GM23338 (cell line): ENCODE measurements at regions not wholly inside any gene's neighbourhood (a gene's known extent, or its start where the extent isn't known, plus 50 kb on each side); places are given as distances from the start of the nearest gene placed in this dataset.
A peak's percentile ranks its signal among the peaks of the same experiment; 100 is the strongest.

Experiments used
- ATAC-seq: fragments of 200-7000 bp; cut with Tn5 transposase; 3 replicates; pipeline ENCODE4 v1.9.1; 2020
- DNase-seq: peaks from one replicate; pipeline ENCODE4 v3.0.0-alpha.2; 2015; ENCODE audit warnings: low spot score
- H2AFZ ChIP-seq: fragments of 200-600 bp; sonication (generic); 2 replicates; pipeline ENCODE4 v1.8.0; 2016; ENCODE audit warnings: antibody characterized with exemption, mild to moderate bottlenecking, moderate library complexity
- H3F3A ChIP-seq: fragments of 200-600 bp; sonication (generic); replicated peaks from 2 replicates; pipeline ENCODE4 v1.8.0; 2017; ENCODE audit warnings: antibody characterized with exemption, mixed run types, low read depth
- H3K27ac ChIP-seq: fragments of 200-600 bp; sonication (generic); 2 replicates; pipeline ENCODE4 v1.6.1; 2016; ENCODE audit warnings: low read depth
- H3K27me3 ChIP-seq: fragments of 200-600 bp; sonication (generic); 2 replicates; pipeline ENCODE4 v1.8.0; 2016; ENCODE audit warnings: mild to moderate bottlenecking, mixed run types, moderate library complexity; ENCODE audit not compliant: insufficient read depth
- H3K36me3 ChIP-seq: fragments of 200-600 bp; sonication (generic); 2 replicates; pipeline ENCODE4 v1.8.0; 2016; ENCODE audit warnings: mild to moderate bottlenecking; ENCODE audit not compliant: insufficient read depth
- H3K4me1 ChIP-seq: fragments of 200-600 bp; sonication (generic); 2 replicates; pipeline ENCODE4 v1.8.0; 2016; ENCODE audit warnings: mild to moderate bottlenecking, moderate library complexity; ENCODE audit not compliant: insufficient read depth
- H3K4me2 ChIP-seq: fragments of 200-600 bp; sonication (generic); 2 replicates; pipeline ENCODE4 v1.7.1; 2017; ENCODE audit warnings: mixed run types
- H3K4me3 ChIP-seq: fragments of 200-600 bp; sonication (generic); 2 replicates; pipeline ENCODE4 v1.6.1; 2016; ENCODE audit warnings: mixed run types
- H3K79me2 ChIP-seq: fragments of 200-600 bp; sonication (generic); replicated peaks from 2 replicates; pipeline ENCODE4 v1.8.0; 2017; ENCODE audit warnings: mild to moderate bottlenecking; ENCODE audit not compliant: insufficient read depth
- H3K9me2 ChIP-seq: fragments of 200-600 bp; sonication (generic); 2 replicates; pipeline ENCODE4 v1.8.0; 2017; ENCODE audit not compliant: insufficient read depth
- H4K20me1 ChIP-seq: fragments of 200-600 bp; sonication (generic); replicated peaks from 2 replicates; pipeline ENCODE4 v1.8.0; 2017; ENCODE audit warnings: mild to moderate bottlenecking; ENCODE audit not compliant: insufficient read depth
- H3K27ac Mint-ChIP-seq: 2 replicates; pipeline ENCODE4 v1.8.0; 2020; ENCODE audit warnings: inconsistent platforms, mild to moderate bottlenecking, moderate library complexity, mixed read lengths
- H3K27me3 Mint-ChIP-seq: 3 replicates; pipeline ENCODE4 v1.8.0; 2022; ENCODE audit warnings: low read depth, mild to moderate bottlenecking, moderate library complexity, mixed read lengths, inconsistent platforms; ENCODE audit not compliant: insufficient read depth, poor library complexity
- H3K36me3 Mint-ChIP-seq: 3 replicates; pipeline ENCODE4 v1.8.0; 2021; ENCODE audit warnings: low read depth, mild to moderate bottlenecking, inconsistent platforms, moderate library complexity, mixed read lengths
- H3K4me1 Mint-ChIP-seq: 3 replicates; pipeline ENCODE4 v1.8.0; 2020; ENCODE audit warnings: mild to moderate bottlenecking, inconsistent platforms, mixed read lengths
- H3K4me3 Mint-ChIP-seq: 3 replicates; pipeline ENCODE4 v1.8.0; 2021; ENCODE audit warnings: moderate library complexity, mild to moderate bottlenecking, inconsistent platforms, mixed read lengths
- H3K9me3 Mint-ChIP-seq: 3 replicates; pipeline ENCODE4 v1.8.0; 2020; ENCODE audit warnings: moderate library complexity, mild to moderate bottlenecking, inconsistent platforms, mixed read lengths
- EZH2phosphoT487 ChIP-seq: fragments of 200-600 bp; sonication (generic); IDR thresholded peaks from one replicate; pipeline ENCODE4 v1.8.1; 2018; ENCODE audit warnings: antibody characterized with exemption; ENCODE audit not compliant: unreplicated experiment
- POLR2AphosphoS5 ChIP-seq: IDR thresholded peaks from 2 replicates; pipeline ENCODE4 v1.6.1; 2016; ENCODE audit warnings: antibody characterized with exemption, low read depth
- TF ChIP-seq, protein P1 (sequence below): IDR thresholded peaks from one replicate; pipeline ENCODE4 v1.6.1; 2018; ENCODE audit warnings: antibody characterized with exemption; ENCODE audit not compliant: unreplicated experiment
- TF ChIP-seq, protein P2 (sequence below): fragments of 250-450 bp; sonication (Bioruptor Pico); IDR thresholded peaks from 2 replicates; pipeline ENCODE4 v1.5.0; 2020; ENCODE audit warnings: mild to moderate bottlenecking, moderate library complexity

DNA sequence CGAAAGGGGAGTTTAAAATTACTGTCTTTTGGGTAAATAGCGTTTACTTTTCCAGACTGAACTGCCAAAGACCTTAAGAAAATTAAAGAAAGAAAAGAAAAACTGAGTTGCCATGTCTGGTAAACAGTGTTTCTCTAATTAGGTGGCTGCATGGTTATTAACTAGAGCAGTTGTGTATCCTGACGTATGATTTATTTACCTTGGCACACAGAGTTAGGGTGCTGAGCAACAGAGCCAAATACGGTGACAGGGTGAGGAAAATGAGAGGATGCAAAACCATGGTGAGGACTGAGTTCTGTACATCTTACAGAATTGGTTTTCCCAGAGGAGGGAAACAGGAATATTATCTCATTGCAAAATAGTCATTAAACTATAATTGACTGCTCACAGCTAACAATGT lies 546.4 kb upstream of the FZD8 start (continued):
- TF ChIP-seq EZH2phosphoT487, result no peak
- TF ChIP-seq, protein P1, sequence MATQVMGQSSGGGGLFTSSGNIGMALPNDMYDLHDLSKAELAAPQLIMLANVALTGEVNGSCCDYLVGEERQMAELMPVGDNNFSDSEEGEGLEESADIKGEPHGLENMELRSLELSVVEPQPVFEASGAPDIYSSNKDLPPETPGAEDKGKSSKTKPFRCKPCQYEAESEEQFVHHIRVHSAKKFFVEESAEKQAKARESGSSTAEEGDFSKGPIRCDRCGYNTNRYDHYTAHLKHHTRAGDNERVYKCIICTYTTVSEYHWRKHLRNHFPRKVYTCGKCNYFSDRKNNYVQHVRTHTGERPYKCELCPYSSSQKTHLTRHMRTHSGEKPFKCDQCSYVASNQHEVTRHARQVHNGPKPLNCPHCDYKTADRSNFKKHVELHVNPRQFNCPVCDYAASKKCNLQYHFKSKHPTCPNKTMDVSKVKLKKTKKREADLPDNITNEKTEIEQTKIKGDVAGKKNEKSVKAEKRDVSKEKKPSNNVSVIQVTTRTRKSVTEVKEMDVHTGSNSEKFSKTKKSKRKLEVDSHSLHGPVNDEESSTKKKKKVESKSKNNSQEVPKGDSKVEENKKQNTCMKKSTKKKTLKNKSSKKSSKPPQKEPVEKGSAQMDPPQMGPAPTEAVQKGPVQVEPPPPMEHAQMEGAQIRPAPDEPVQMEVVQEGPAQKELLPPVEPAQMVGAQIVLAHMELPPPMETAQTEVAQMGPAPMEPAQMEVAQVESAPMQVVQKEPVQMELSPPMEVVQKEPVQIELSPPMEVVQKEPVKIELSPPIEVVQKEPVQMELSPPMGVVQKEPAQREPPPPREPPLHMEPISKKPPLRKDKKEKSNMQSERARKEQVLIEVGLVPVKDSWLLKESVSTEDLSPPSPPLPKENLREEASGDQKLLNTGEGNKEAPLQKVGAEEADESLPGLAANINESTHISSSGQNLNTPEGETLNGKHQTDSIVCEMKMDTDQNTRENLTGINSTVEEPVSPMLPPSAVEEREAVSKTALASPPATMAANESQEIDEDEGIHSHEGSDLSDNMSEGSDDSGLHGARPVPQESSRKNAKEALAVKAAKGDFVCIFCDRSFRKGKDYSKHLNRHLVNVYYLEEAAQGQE, result no peak

DNA sequence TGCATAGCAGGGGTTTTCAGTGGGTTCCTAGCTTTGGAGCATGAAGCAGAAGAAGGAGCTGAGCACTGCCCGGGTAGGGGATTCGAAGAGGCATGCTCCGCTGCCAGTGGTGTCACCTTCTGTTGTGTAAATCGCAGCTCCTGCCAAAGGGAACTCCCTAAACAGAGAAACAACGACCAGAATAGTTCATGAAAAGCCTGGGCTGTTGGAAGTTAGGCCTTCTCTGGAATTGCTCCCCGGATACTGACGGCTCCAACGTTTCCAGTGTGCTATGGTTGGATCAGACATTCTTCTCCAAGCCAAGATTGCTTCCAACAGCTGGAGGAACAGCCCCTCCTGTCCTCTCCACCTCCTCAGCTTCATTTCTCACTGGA lies 546.0 kb upstream of the FZD8 start:
- Histone ChIP-seq H3K4me1 (peaks cover 34% of the 10 kb centered on the region), H3F3A (peaks cover 8% of the 10 kb centered on the region), H3K79me2 (no peaks in the 10 kb centered on the region), H3K36me3 (peaks cover 2% of the 10 kb centered on the region; the same call in 1 of the 2 replicates), H3K4me2 (peak overlapping the region; percentile 42), H3K4me3 (0 out of 2 replicates have a peak overlapping the region, but pooled peaks have one; percentile 12), H3K9me2 (no peaks in the 10 kb centered on the region), H4K20me1 (no peaks in the 10 kb centered on the region), H2AFZ (no peak overlapping the region), H3K27ac (no peak overlapping the region), H3K27me3 (peaks cover 32% of the 10 kb centered on the region)
- Mint-ChIP-seq H3K9me3 (peaks cover 29% of the 10 kb centered on the region), H3K4me1 (peaks cover 40% of the 10 kb centered on the region), H3K36me3 (peaks cover 27% of the 10 kb centered on the region), H3K4me3 (peak overlapping the region; percentile 8), H3K27me3 (peaks cover 7% of the 10 kb centered on the region), H3K27ac (no peak overlapping the region; the same call in 1 of the 2 replicates)
- ATAC-seq (peak; percentile 99), DNase-seq (peak; percentile 76)
- TF ChIP-seq POLR2AphosphoS5, result no peak
- TF ChIP-seq, protein P2, sequence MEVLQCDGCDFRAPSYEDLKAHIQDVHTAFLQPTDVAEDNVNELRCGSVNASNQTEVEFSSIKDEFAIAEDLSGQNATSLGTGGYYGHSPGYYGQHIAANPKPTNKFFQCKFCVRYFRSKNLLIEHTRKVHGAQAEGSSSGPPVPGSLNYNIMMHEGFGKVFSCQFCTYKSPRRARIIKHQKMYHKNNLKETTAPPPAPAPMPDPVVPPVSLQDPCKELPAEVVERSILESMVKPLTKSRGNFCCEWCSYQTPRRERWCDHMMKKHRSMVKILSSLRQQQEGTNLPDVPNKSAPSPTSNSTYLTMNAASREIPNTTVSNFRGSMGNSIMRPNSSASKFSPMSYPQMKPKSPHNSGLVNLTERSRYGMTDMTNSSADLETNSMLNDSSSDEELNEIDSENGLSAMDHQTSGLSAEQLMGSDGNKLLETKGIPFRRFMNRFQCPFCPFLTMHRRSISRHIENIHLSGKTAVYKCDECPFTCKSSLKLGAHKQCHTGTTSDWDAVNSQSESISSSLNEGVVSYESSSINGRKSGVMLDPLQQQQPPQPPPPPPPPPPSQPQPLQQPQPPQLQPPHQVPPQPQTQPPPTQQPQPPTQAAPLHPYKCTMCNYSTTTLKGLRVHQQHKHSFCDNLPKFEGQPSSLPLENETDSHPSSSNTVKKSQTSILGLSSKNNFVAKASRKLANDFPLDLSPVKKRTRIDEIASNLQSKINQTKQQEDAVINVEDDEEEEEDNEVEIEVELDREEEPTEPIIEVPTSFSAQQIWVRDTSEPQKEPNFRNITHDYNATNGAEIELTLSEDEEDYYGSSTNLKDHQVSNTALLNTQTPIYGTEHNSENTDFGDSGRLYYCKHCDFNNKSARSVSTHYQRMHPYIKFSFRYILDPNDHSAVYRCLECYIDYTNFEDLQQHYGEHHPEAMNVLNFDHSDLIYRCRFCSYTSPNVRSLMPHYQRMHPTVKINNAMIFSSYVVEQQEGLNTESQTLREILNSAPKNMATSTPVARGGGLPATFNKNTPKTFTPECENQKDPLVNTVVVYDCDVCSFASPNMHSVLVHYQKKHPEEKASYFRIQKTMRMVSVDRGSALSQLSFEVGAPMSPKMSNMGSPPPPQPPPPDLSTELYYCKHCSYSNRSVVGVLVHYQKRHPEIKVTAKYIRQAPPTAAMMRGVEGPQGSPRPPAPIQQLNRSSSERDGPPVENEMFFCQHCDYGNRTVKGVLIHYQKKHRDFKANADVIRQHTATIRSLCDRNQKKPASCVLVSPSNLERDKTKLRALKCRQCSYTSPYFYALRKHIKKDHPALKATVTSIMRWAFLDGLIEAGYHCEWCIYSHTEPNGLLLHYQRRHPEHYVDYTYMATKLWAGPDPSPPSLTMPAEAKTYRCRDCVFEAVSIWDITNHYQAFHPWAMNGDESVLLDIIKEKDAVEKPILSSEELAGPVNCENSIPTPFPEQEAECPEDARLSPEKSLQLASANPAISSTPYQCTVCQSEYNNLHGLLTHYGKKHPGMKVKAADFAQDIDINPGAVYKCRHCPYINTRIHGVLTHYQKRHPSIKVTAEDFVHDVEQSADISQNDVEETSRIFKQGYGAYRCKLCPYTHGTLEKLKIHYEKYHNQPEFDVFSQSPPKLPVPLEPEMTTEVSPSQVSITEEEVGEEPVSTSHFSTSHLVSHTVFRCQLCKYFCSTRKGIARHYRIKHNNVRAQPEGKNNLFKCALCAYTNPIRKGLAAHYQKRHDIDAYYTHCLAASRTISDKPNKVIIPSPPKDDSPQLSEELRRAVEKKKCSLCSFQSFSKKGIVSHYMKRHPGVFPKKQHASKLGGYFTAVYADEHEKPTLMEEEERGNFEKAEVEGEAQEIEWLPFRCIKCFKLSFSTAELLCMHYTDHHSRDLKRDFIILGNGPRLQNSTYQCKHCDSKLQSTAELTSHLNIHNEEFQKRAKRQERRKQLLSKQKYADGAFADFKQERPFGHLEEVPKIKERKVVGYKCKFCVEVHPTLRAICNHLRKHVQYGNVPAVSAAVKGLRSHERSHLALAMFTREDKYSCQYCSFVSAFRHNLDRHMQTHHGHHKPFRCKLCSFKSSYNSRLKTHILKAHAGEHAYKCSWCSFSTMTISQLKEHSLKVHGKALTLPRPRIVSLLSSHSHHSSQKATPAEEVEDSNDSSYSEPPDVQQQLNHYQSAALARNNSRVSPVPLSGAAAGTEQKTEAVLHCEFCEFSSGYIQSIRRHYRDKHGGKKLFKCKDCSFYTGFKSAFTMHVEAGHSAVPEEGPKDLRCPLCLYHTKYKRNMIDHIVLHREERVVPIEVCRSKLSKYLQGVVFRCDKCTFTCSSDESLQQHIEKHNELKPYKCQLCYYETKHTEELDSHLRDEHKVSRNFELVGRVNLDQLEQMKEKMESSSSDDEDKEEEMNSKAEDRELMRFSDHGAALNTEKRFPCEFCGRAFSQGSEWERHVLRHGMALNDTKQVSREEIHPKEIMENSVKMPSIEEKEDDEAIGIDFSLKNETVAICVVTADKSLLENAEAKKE (CRISPR knock-in tag), result 0 out of 2 replicates have a peak, but pooled peaks have one; percentile 29
